Stimulated activated effector memory CD8-positive, alpha-beta T cell treated with anti-CD3 and anti-CD28 coated beads, Interleukin-12 subunit alpha, Interleukin-12 subunit beta, amount 100 ng/mL, for 72 hours (primary cell): ENCODE measurements at regions not wholly inside any gene's neighbourhood (a gene's known extent, or its start where the extent isn't known, plus 50 kb on each side); places are given as distances from the start of the nearest gene placed in this dataset.

Experiments
- ATAC-seq: fragments of 150-1000 bp; cut with Tn5 transposase; 2 replicates; pipeline ENCODE4 v1.10.0; 2021
- DNase-seq, 2 donors: peaks; one replicate each; pipeline ENCODE4 v3.0.0; 2021 to 2022; ENCODE audit warnings: low spot score in 2 of 2
- H3K27ac Mint-ChIP-seq: one replicate; pipeline ENCODE4 v1.8.0; 2022; ENCODE audit warnings: mild to moderate bottlenecking, mixed read lengths
- H3K36me3 Mint-ChIP-seq: one replicate; pipeline ENCODE4 v1.8.0; 2022; ENCODE audit warnings: mild to moderate bottlenecking, mixed read lengths
- H3K4me1 Mint-ChIP-seq: one replicate; pipeline ENCODE4 v1.8.0; 2022; ENCODE audit warnings: mixed read lengths
- H3K4me3 Mint-ChIP-seq: one replicate; pipeline ENCODE4 v1.8.0; 2022; ENCODE audit warnings: mild to moderate bottlenecking, mixed read lengths
- H3K9me3 Mint-ChIP-seq: one replicate; pipeline ENCODE4 v1.8.0; 2022; ENCODE audit warnings: mixed read lengths

GRCh38 chr12:97005174-97005573 lies 98.1 kb downstream of the NEDD1 start:
- Mint-ChIP-seq H3K4me3 (no peak overlapping the region), H3K9me3 (no peaks in the 10 kb centered on the region), H3K4me1 (no peaks in the 10 kb centered on the region), H3K36me3 (no peaks in the 10 kb centered on the region), H3K27ac (no peak overlapping the region)
- ATAC-seq: no peak
- no peak for DNase-seq

GRCh38 chr12:97005646-97006045 lies 98.6 kb downstream of the NEDD1 start:
- Mint-ChIP-seq H3K27ac (no peak overlapping the region), H3K36me3 (no peaks in the 10 kb centered on the region), H3K4me1 (no peaks in the 10 kb centered on the region), H3K4me3 (no peak overlapping the region), H3K9me3 (no peaks in the 10 kb centered on the region)
- DNase-seq (no peak), ATAC-seq (no peak)

- DNase-seq: no peak
- Mint-ChIP-seq H3K4me3 (no peak overlapping the region), H3K27ac (no peak overlapping the region), H3K36me3 (no peaks in the 10 kb centered on the region), H3K9me3 (no peaks in the 10 kb centered on the region), H3K4me1 (no peaks in the 10 kb centered on the region)
- no peak for ATAC-seq
Measured at GRCh38 chr12:97006585-97006984, 99.5 kb downstream of the NEDD1 start.

GRCh38 chr12:97016163-97016562 lies 109.1 kb downstream of the NEDD1 start:
- Mint-ChIP-seq H3K4me3 (no peak overlapping the region), H3K4me1 (no peaks in the 10 kb centered on the region), H3K36me3 (no peaks in the 10 kb centered on the region), H3K27ac (no peak overlapping the region), H3K9me3 (peaks cover 3% of the 10 kb centered on the region)
- ATAC-seq (no peak), DNase-seq (no peak)

GRCh38 chr12:97017213-97017612 lies 110.2 kb downstream of the NEDD1 start:
- H3K4me1 Mint-ChIP-seq: no peaks in the 10 kb centered on the region
- peaks cover 3% of the 10 kb centered on the region for H3K9me3 Mint-ChIP-seq
- no peak overlapping the region for H3K4me3 Mint-ChIP-seq
- no peaks in the 10 kb centered on the region for H3K36me3 Mint-ChIP-seq
- no peak overlapping the region for H3K27ac Mint-ChIP-seq
- no peak for ATAC-seq
- DNase-seq: no peak

- Mint-ChIP-seq H3K27ac (no peak overlapping the region), H3K4me1 (no peaks in the 10 kb centered on the region), H3K9me3 (no peaks in the 10 kb centered on the region), H3K4me3 (no peak overlapping the region), H3K36me3 (no peaks in the 10 kb centered on the region)
- no peak for DNase-seq
- no peak for ATAC-seq
Measured at GRCh38 chr12:97022536-97023230, 115.6 kb downstream of the NEDD1 start.

- no peak overlapping the region for H3K4me3 Mint-ChIP-seq
- ATAC-seq (no peak), DNase-seq (no peak)
- H3K9me3 Mint-ChIP-seq: no peaks in the 10 kb centered on the region
- no peaks in the 10 kb centered on the region for H3K4me1 Mint-ChIP-seq
- no peaks in the 10 kb centered on the region for H3K36me3 Mint-ChIP-seq
- H3K27ac Mint-ChIP-seq: no peak overlapping the region
Measured at GRCh38 chr12:97024393-97024792, 117.3 kb downstream of the NEDD1 start.

- ATAC-seq (no peak), DNase-seq (no peak)
- H3K36me3 Mint-ChIP-seq: no peaks in the 10 kb centered on the region
- H3K4me1 Mint-ChIP-seq: no peaks in the 10 kb centered on the region
- no peaks in the 10 kb centered on the region for H3K9me3 Mint-ChIP-seq
- H3K27ac Mint-ChIP-seq: no peak overlapping the region
- no peak overlapping the region for H3K4me3 Mint-ChIP-seq
Measured at GRCh38 chr12:97026901-97027300, 119.8 kb downstream of the NEDD1 start.

- H3K27ac Mint-ChIP-seq: no peak overlapping the region
- no peaks in the 10 kb centered on the region for H3K4me1 Mint-ChIP-seq
- H3K4me3 Mint-ChIP-seq: no peak overlapping the region
- H3K9me3 Mint-ChIP-seq: no peaks in the 10 kb centered on the region
- no peak for DNase-seq
- no peaks in the 10 kb centered on the region for H3K36me3 Mint-ChIP-seq
- ATAC-seq: no peak
Measured at GRCh38 chr12:97027482-97027881, 120.4 kb downstream of the NEDD1 start.

- no peak overlapping the region for H3K4me3 Mint-ChIP-seq
- no peak for ATAC-seq
- no peaks in the 10 kb centered on the region for H3K9me3 Mint-ChIP-seq
- no peaks in the 10 kb centered on the region for H3K36me3 Mint-ChIP-seq
- no peaks in the 10 kb centered on the region for H3K4me1 Mint-ChIP-seq
- no peak for DNase-seq
- no peak overlapping the region for H3K27ac Mint-ChIP-seq
Measured at GRCh38 chr12:97038131-97038530, 131.1 kb downstream of the NEDD1 start.

- Mint-ChIP-seq H3K36me3 (no peaks in the 10 kb centered on the region), H3K9me3 (no peaks in the 10 kb centered on the region), H3K27ac (no peak overlapping the region), H3K4me3 (no peak overlapping the region), H3K4me1 (no peaks in the 10 kb centered on the region)
- ATAC-seq (no peak), DNase-seq (no peak)
Measured at GRCh38 chr12:97038834-97039233, 131.8 kb downstream of the NEDD1 start.

- DNase-seq (no peak), ATAC-seq (no peak)
- Mint-ChIP-seq H3K9me3 (no peaks in the 10 kb centered on the region), H3K36me3 (no peaks in the 10 kb centered on the region), H3K4me1 (no peaks in the 10 kb centered on the region), H3K27ac (no peak overlapping the region), H3K4me3 (no peak overlapping the region)
Measured at GRCh38 chr12:97046901-97047300, 139.8 kb downstream of the NEDD1 start.

GRCh38 chr12:97047361-97047760 lies 140.3 kb downstream of the NEDD1 start:
- Mint-ChIP-seq H3K27ac (no peak overlapping the region), H3K4me3 (no peak overlapping the region), H3K36me3 (no peaks in the 10 kb centered on the region), H3K4me1 (no peaks in the 10 kb centered on the region), H3K9me3 (no peaks in the 10 kb centered on the region)
- ATAC-seq (no peak), DNase-seq (no peak)

- H3K36me3 Mint-ChIP-seq: no peaks in the 10 kb centered on the region
- no peak overlapping the region for H3K27ac Mint-ChIP-seq
- DNase-seq: no peak
- H3K4me1 Mint-ChIP-seq: no peaks in the 10 kb centered on the region
- ATAC-seq: no peak
- no peaks in the 10 kb centered on the region for H3K9me3 Mint-ChIP-seq
- H3K4me3 Mint-ChIP-seq: no peak overlapping the region
Measured at GRCh38 chr12:97048421-97049035, 141.5 kb downstream of the NEDD1 start.

- no peak for ATAC-seq
- Mint-ChIP-seq H3K9me3 (no peaks in the 10 kb centered on the region), H3K4me3 (no peak overlapping the region), H3K4me1 (no peaks in the 10 kb centered on the region), H3K27ac (no peak overlapping the region), H3K36me3 (no peaks in the 10 kb centered on the region)
- no peak for DNase-seq
Measured at GRCh38 chr12:97050509-97050908, 143.5 kb downstream of the NEDD1 start.

GRCh38 chr12:97051341-97051740 lies 144.3 kb downstream of the NEDD1 start:
- Mint-ChIP-seq H3K4me1 (no peaks in the 10 kb centered on the region), H3K9me3 (no peaks in the 10 kb centered on the region), H3K4me3 (no peak overlapping the region), H3K27ac (no peak overlapping the region), H3K36me3 (no peaks in the 10 kb centered on the region)
- no peak for DNase-seq
- no peak for ATAC-seq
